ENCODE measurements at regions not wholly inside any gene's neighbourhood (a gene's known extent, or its start where the extent isn't known, plus 50 kb on each side); places are given as distances from the start of the nearest gene placed in this dataset.

DNA sequence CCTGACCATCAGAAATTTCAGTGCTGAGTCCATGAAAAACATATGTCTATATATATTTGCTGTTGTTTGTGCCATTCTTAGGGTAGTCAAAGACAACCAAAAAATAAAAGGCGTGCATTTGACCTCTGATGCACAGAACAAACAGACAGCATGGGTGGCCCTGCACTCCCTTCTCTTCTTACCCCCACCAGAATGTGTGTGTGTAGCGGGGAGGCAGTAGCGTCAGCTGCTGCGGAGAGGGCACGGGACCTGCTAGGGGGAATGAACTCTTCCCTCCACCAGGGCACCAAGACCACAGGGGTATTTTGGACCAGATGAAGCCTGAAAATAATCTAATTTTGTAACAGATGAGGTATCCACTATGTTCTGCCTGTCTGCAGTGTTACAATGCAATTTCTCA is 277.7 kb upstream of the ZNF32 start:
- no peaks in the 10 kb centered on the region for H3K9me3 ChIP-seq (ENCODE audit: insufficient read depth, low read length)
- no peak overlapping the region for H3K9ac ChIP-seq (ENCODE audit: low read length)
- no peaks in the 10 kb centered on the region for H4K20me1 ChIP-seq (ENCODE audit: insufficient read depth, low read length)
- no peaks in the 10 kb centered on the region for H3K36me3 ChIP-seq (replicated peaks; ENCODE audit: low read depth, low read length)
- no peaks in the 10 kb centered on the region for H3K27me3 ChIP-seq (ENCODE audit: low read depth, low read length)
- H3K4me3 ChIP-seq (ENCODE audit: low read length) = no peak overlapping the region
- H3K4me1 ChIP-seq (ENCODE audit: low read length) = peaks cover 16% of the 10 kb centered on the region
- H3K79me2 ChIP-seq (ENCODE audit: low read length) = no peaks in the 10 kb centered on the region
- H3K27ac ChIP-seq (ENCODE audit: low read length) = no peak overlapping the region
- no peak overlapping the region for H3K4me2 ChIP-seq (ENCODE audit: low read length)
- H2AFZ ChIP-seq (ENCODE audit: low read depth, low read length) = no peak overlapping the region
- no peak for TF ChIP-seq EZH2phosphoT487 (IDR thresholded peaks at IDR 0.05; ENCODE audit: low read depth)
- TF ChIP-seq, protein P1, sequence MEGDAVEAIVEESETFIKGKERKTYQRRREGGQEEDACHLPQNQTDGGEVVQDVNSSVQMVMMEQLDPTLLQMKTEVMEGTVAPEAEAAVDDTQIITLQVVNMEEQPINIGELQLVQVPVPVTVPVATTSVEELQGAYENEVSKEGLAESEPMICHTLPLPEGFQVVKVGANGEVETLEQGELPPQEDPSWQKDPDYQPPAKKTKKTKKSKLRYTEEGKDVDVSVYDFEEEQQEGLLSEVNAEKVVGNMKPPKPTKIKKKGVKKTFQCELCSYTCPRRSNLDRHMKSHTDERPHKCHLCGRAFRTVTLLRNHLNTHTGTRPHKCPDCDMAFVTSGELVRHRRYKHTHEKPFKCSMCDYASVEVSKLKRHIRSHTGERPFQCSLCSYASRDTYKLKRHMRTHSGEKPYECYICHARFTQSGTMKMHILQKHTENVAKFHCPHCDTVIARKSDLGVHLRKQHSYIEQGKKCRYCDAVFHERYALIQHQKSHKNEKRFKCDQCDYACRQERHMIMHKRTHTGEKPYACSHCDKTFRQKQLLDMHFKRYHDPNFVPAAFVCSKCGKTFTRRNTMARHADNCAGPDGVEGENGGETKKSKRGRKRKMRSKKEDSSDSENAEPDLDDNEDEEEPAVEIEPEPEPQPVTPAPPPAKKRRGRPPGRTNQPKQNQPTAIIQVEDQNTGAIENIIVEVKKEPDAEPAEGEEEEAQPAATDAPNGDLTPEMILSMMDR (IDR thresholded peaks at IDR 0.05; ENCODE audit: low read depth, low read length) = no peak

DNA sequence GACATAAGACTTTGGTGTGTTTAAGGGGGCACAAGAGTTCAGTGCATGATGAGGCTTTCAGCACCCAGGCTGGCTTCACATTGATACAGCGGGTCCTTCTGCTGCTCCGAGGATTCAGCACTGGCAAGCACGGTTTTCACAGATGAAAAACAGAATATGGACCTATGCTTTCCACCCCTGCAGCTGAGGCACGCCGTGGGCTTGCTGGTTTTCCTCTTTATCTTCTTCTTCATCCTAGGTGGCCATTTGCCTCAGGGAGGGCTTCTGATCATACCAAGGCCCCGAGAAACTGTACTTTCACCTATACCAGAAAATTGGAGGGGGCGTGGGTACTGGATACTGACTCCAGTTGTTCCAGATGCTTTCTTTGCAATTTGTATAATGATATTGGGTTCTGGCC is 277.1 kb upstream of the ZNF32 start:
- no peak overlapping the region for H2AFZ ChIP-seq (ENCODE audit: low read depth, low read length)
- TF ChIP-seq EZH2phosphoT487 (IDR thresholded peaks at IDR 0.05; ENCODE audit: low read depth) = no peak
- TF ChIP-seq, protein P1 (IDR thresholded peaks at IDR 0.05; ENCODE audit: low read depth, low read length) = no peak
- no peaks in the 10 kb centered on the region for H3K27me3 ChIP-seq (ENCODE audit: low read depth, low read length)
- H3K27ac ChIP-seq (ENCODE audit: low read length) = no peak overlapping the region
- H3K4me3 ChIP-seq (ENCODE audit: low read length) = no peak overlapping the region
- H3K79me2 ChIP-seq (ENCODE audit: low read length) = no peaks in the 10 kb centered on the region
- peaks cover 16% of the 10 kb centered on the region for H3K4me1 ChIP-seq (ENCODE audit: low read length)
- no peaks in the 10 kb centered on the region for H3K36me3 ChIP-seq (replicated peaks; ENCODE audit: low read depth, low read length)
- no peak overlapping the region for H3K9ac ChIP-seq (ENCODE audit: low read length)
- H3K9me3 ChIP-seq (ENCODE audit: insufficient read depth, low read length) = no peaks in the 10 kb centered on the region
- no peaks in the 10 kb centered on the region for H4K20me1 ChIP-seq (ENCODE audit: insufficient read depth, low read length)
- H3K4me2 ChIP-seq (ENCODE audit: low read length) = no peak overlapping the region

DNA sequence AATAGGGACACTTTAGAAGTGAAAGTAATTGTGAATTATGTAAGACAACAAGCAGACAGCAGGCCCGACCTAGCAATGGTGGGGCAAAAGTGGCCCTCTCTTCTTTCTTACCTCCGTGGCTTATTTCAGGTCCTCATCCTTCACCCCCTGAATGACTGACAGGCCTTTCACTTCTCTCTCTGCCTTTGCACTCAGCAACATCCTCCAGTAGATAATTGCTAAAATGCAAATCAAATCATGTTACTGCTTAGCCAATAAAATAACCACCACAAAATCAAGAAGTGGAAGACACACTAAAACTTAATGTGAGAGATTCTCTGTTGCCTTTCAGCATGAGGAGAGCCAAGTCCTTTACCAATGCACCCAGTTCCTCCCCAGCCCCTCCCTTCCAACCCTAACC is 274.6 kb upstream of the ZNF32 start:
- Histone ChIP-seq H3K27ac (ENCODE audit: low read length) (peak overlapping the region; percentile 38), H3K4me3 (ENCODE audit: low read length) (peak overlapping the region; percentile 39), H3K9me3 (ENCODE audit: insufficient read depth, low read length) (no peaks in the 10 kb centered on the region)

DNA sequence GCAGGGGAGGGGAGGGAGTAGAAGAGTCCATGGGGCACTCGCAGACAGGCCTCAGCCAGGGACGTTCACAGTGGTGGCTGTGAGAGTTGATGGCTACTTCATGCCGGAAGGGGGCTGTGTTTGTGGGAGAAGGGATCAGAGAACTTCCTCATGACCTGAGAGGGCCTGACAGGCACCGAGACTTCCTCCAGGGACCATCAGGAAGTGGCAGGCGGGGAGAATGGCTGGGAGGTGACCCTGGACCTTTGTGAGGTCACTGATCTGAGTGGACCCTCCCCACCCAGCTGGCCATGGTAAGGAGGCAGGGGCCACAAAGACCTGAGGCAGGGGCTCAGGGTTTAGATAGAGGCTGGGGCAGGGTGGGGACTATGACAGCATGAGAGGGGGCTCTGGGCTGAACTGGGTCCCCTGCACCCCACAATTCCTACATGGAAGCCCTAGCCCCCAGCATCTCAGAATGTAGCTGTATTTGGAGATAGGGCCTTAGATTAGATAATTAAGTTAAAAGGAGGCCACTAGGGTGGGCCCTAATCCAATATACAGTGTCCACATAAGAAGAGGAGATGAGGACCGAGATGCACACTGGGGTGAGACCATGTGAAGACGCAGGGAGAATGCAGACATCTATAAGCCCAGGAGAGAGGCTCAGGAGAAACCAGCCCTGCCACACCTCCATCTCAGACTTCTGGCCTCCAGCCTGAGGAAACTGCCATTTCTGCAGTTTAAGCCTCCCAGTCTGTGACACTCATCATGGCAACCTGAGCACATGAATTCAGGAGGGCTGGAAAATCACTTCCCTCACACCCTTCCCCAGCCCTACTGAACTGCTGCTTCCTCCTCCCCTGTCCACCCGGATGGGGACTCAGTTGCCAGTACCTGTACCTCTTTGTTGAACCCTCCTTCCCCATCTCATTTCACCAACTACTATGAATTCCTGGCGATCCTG is 273.9 kb upstream of the ZNF32 start:
- Histone ChIP-seq H3K4me2 (ENCODE audit: low read length) (peak overlapping the region; percentile 60), H3K4me1 (ENCODE audit: low read length) (peaks cover 16% of the 10 kb centered on the region), H3K9ac (ENCODE audit: low read length) (peak overlapping the region; percentile 33; the same call in 1 of the 2 replicates), H3K4me3 (ENCODE audit: low read length) (peak overlapping the region; percentile 39), H3K9me3 (ENCODE audit: insufficient read depth, low read length) (no peaks in the 10 kb centered on the region), H3K27ac (ENCODE audit: low read length) (peak overlapping the region; percentile 38; the same call in 1 of the 2 replicates), H2AFZ (ENCODE audit: low read depth, low read length) (no peak overlapping the region), H3K79me2 (ENCODE audit: low read length) (no peaks in the 10 kb centered on the region), H3K36me3 (replicated peaks; ENCODE audit: low read depth, low read length) (no peaks in the 10 kb centered on the region), H4K20me1 (ENCODE audit: insufficient read depth, low read length) (no peaks in the 10 kb centered on the region), H3K27me3 (ENCODE audit: low read depth, low read length) (no peaks in the 10 kb centered on the region)
- TF ChIP-seq, protein P1 (IDR thresholded peaks at IDR 0.05; ENCODE audit: low read depth, low read length) = 0 out of 2 replicates have a peak, but pooled peaks have one; percentile 15
- no peak for TF ChIP-seq EZH2phosphoT487 (IDR thresholded peaks at IDR 0.05; ENCODE audit: low read depth)

More for the DNA sequence above, 274.6 kb upstream of the ZNF32 start:
- no peaks in the 10 kb centered on the region for H3K27me3 ChIP-seq (ENCODE audit: low read depth, low read length)
- peaks cover 16% of the 10 kb centered on the region for H3K4me1 ChIP-seq (ENCODE audit: low read length)
- H4K20me1 ChIP-seq (ENCODE audit: insufficient read depth, low read length) = no peaks in the 10 kb centered on the region
- TF ChIP-seq EZH2phosphoT487 (IDR thresholded peaks at IDR 0.05; ENCODE audit: low read depth) = no peak
- TF ChIP-seq, protein P1 (IDR thresholded peaks at IDR 0.05; ENCODE audit: low read depth, low read length) = no peak
- no peaks in the 10 kb centered on the region for H3K36me3 ChIP-seq (replicated peaks; ENCODE audit: low read depth, low read length)
- no peak overlapping the region for H2AFZ ChIP-seq (ENCODE audit: low read depth, low read length)
- peak overlapping the region; percentile 60 for H3K4me2 ChIP-seq (ENCODE audit: low read length)
- H3K79me2 ChIP-seq (ENCODE audit: low read length) = no peaks in the 10 kb centered on the region
- peak overlapping the region; percentile 33; the same call in 1 of the 2 replicates for H3K9ac ChIP-seq (ENCODE audit: low read length)
